Heart left ventricle (tissue), 16 donors: ENCODE measurements at regions not wholly inside any gene's neighbourhood (a gene's known extent, or its start where the extent isn't known, plus 50 kb on each side); places are given as distances from the start of the nearest gene placed in this dataset.

ENCODE experiments used
- ATAC-seq, 4 donors: fragments of 200-7000 bp; cut with Tn5 transposase; one replicate each; pipeline ENCODE4 v1.9.1; 2020 to 2022; ENCODE audit warnings: moderate library complexity in 4 of 4, mild to moderate bottlenecking in 3 of 4, moderate number of reproducible peaks in 1 of 4
- DNase-seq, 5 donors: peaks; one replicate each; pipeline ENCODE4 v3.0.0-alpha.2; 2020
- H3K27ac ChIP-seq, 12 donors: fragments of 200-600 bp; sonication (generic) in 4 of 12; one replicate each; pipeline versions ENCODE4 v1.5.0 to v1.8.0; 2016 to 2022; ENCODE audit warnings: mild to moderate bottlenecking in 2 of 12
- H3K27me3 ChIP-seq, 9 donors: fragments of 200-600 bp; sonication (generic) in 2 of 9; one replicate each; pipeline versions ENCODE4 v1.5.1 to v1.8.0; 2016 to 2022; ENCODE audit warnings: mild to moderate bottlenecking in 3 of 9
- H3K36me3 ChIP-seq, 9 donors: fragments of 200-600 bp; sonication (generic) in 2 of 9; one replicate each; pipeline versions ENCODE4 v1.5.0 to v1.8.0; 2018 to 2022; ENCODE audit warnings: mild to moderate bottlenecking in 2 of 9
- H3K4me1 ChIP-seq, 12 donors: fragments of 200-600 bp; sonication (generic) in 4 of 12; one replicate each; pipeline versions ENCODE4 v1.5.0 to v1.8.0; 2016 to 2022; ENCODE audit warnings: mild to moderate bottlenecking in 3 of 12
- H3K4me3 ChIP-seq, 12 donors: fragments of 200-600 bp; sonication (generic) in 4 of 12; one replicate each; pipeline versions ENCODE4 v1.5.0 to v1.8.0; 2017 to 2022; ENCODE audit warnings: mild to moderate bottlenecking in 9 of 12, moderate library complexity in 4 of 12
- H3K9me3 ChIP-seq, 12 donors: fragments of 200-600 bp; sonication (generic) in 4 of 12; one replicate each; pipeline versions ENCODE4 v1.5.0 to v1.8.0; 2016 to 2022; ENCODE audit warnings: mild to moderate bottlenecking in 1 of 12
- POLR2A ChIP-seq, 2 donors: fragments of 450-650 bp; IDR thresholded peaks; one replicate each; pipeline ENCODE4 v1.6.1; 2017; ENCODE audit warnings: antibody characterized with exemption in 2 of 2, mild to moderate bottlenecking in 2 of 2, moderate library complexity in 2 of 2
- WGBS, 4 donors: extraction: QIAGEN DNeasy Blood & Tissue Kit in 2 of 4; methylation state at CpG; one replicate each; pipeline versions ENCODE4 v1.1.5 to v1.1.7; 2013 to 2018; 5-methylcytosine and 5-hydroxymethylcytosine counted together
- intact Hi-C, 10 donors: fragments of 100-400 bp; cut with DNase I; formaldehyde crosslinking; loops; one replicate each; pipeline versions ENCODE4 v1.11.1 to v1.14.2; 2022
- TF ChIP-seq, protein P1 (sequence below), 12 donors: fragments of 200-600 bp; sonication (generic) in 4 of 12; IDR thresholded peaks; one replicate each; pipeline versions ENCODE4 v1.5.0 to v1.8.0; 2018 to 2022; ENCODE audit warnings: antibody characterized with exemption in 12 of 12, mild to moderate bottlenecking in 5 of 12
- donor health status: ischemic (EF 13 %, LVEDD 7.1; RV severe dilation, severe dysfunction).
- donor health status: healthy with polysubstance abuse.
- donor health status: DM: no; HTN: yes; CAD: no.
- donor health status: DM: no; HTN: no; CAD: no.
- donor health status: ischemic (EF 25% LVEDD 6.9; RV normal size, moderate dysfunction).
- donor health status: ischemic (EF 25% LVEDD 5.7; RV mildly dilated, moderate dysfunction).
- donor health status: healthy.
- donor health status: DM: yes; HTN: yes; CAD: no.
- donor health status: ischemic (EF 35%, LVEDD 5.7; RV mildly dilated, moderate dysfunction).
- donor health status: nonischemic (EF 11% LVEDD 7.7; RV severe dilation, severe dysfunction).
- donor health status: DM: yes; HTN: yes; CAD: no.
- donor health status: PGD.
- donor health status: ischemic (EF 29% LVEDD 5.4; RV normal size, mild dysfunction).
- donor health status: nonischemic (EF 23%, LVEDD 6.1; RV moderate dilation, normal function).

DNA sequence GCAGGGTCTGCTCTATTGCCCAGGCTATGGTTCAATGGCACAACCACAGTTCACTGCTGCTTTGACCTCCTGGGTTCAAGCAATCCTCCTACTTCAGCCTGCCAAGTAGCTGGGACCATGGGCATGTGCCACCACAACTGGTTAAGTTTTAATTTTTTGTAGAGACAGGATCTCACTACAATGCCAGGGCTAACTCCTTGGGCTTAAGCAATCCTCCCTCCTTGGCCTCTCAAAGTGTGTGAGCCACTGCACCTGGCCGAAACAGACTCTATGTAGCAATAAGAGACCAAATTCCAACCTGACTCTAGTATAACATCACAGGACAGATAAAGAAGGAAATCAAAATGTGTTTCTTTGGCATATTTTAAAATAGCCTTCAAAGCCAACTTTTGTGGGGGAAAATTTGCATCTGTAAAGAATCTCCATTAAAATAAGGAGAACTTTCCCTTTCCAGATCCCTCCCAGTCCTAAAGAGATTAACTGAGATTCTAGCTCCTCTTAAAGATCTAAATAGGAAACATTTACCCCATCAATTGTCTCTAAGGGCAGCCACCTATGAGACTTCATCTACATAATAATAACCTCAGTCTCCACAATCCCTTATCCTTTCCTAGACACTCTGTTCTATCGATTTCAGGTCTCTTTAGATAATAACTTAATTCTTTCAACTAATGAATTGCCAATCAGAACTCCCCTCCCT is 94.7 kb upstream of the PLCB4 start:
- Histone ChIP-seq H3K27me3 (no peaks in the 10 kb centered on the region), H3K36me3 (no peaks in the 10 kb centered on the region), H3K4me1 (peaks cover 0 to 32% (median 10%) of the 10 kb centered on the region in 12 donors), H3K4me3 (no peak overlapping the region), H3K27ac (no peak overlapping the region), H3K9me3 (no peaks in the 10 kb centered on the region)
- 86 to 90% (median 88%) methylated on average over 2 of the region's 2 CpGs for WGBS, 4 donors
- ATAC-seq (no peak), DNase-seq (no peak)
- intact Hi-C loops, result loop anchor here in 1 of 10 donors (10.0 kb wide), 1 partner anchor 381 kb away; no protein-coding TSS in a partner anchor
- no peak for TF ChIP-seq POLR2A (IDR thresholded peaks at IDR 0.05)
- TF ChIP-seq, protein P1, sequence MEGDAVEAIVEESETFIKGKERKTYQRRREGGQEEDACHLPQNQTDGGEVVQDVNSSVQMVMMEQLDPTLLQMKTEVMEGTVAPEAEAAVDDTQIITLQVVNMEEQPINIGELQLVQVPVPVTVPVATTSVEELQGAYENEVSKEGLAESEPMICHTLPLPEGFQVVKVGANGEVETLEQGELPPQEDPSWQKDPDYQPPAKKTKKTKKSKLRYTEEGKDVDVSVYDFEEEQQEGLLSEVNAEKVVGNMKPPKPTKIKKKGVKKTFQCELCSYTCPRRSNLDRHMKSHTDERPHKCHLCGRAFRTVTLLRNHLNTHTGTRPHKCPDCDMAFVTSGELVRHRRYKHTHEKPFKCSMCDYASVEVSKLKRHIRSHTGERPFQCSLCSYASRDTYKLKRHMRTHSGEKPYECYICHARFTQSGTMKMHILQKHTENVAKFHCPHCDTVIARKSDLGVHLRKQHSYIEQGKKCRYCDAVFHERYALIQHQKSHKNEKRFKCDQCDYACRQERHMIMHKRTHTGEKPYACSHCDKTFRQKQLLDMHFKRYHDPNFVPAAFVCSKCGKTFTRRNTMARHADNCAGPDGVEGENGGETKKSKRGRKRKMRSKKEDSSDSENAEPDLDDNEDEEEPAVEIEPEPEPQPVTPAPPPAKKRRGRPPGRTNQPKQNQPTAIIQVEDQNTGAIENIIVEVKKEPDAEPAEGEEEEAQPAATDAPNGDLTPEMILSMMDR (IDR thresholded peaks at IDR 0.05), result no peak

DNA sequence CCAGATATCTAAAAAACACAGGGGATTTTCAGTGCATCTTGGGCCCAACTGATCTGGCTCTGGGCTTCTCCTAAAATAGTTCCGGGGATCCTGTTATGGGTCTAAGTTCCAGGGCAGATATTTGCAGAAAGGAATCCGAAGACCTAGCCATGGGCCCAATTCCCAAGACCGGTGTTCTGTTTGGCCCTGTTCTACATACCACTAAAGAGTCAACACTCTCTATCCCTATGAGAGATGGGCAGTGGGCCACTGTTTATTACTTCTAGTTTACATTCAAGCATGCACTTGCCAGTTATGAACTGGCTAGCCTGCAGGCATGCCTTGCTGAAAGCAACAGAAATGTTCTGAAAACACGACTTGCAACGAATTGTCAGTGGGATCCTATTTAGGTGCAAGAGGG is 87.4 kb upstream of the PLCB4 start:
- H3K27me3 ChIP-seq, result no peaks in the 10 kb centered on the region
- no peak for TF ChIP-seq POLR2A (IDR thresholded peaks at IDR 0.05)
- TF ChIP-seq, protein P1 (IDR thresholded peaks at IDR 0.05), result no peak
- no peak overlapping the region for H3K27ac ChIP-seq
- DNase-seq, result no peak
- intact Hi-C loops, result no loop called here
- H3K36me3 ChIP-seq, result no peaks in the 10 kb centered on the region
- ATAC-seq, result no peak
- no peaks in the 10 kb centered on the region for H3K4me1 ChIP-seq
- no peak overlapping the region for H3K4me3 ChIP-seq
- no peaks in the 10 kb centered on the region for H3K9me3 ChIP-seq
- WGBS, 4 donors, result 56 to 66% (median 64%) methylated on average over 5 of the region's 5 CpGs

DNA sequence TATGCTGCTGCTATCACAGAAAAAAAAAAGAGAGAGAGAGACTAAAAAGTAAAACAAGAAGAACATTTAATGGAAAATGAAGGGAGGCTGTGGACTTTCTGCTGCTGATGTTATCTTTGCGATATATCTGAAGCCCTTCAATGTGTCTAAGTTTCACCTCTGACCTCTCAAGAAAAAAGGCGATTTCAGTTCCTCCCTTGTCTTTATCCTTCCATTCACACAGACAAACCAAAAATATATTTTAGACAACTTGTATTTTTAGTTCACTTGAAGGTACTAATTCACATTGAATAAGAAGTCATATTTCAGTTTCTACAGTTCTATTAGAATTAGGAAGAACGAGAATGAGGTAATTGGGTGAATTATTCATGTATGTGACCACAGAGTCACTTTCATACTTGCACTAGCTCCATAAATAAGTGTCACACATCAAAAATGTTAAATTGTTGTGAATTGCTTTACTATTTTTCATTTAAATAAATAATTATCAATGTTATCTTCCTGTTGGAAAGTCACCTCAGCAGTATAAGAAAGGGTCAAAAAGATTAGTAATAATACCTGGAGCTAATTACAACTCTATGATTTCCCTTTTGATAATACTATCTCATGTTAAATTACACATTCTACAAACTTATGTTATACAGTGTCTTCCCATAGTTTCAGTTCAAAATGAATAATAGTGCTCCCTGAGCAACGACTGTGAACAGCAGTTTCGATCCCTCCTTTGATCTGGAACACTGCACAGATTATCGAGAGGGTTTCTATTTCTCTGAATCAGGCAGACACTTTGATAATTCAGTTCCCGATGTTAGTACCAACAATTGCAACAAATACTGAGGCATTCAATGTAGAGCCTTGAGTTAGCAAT is 85.2 kb upstream of the PLCB4 start:
- Histone ChIP-seq H3K36me3 (no peaks in the 10 kb centered on the region), H3K9me3 (no peaks in the 10 kb centered on the region), H3K4me3 (no peak overlapping the region), H3K4me1 (no peaks in the 10 kb centered on the region), H3K27ac (no peak overlapping the region), H3K27me3 (no peaks in the 10 kb centered on the region)
- ATAC-seq, result no peak
- intact Hi-C loops, result no loop called here
- TF ChIP-seq, protein P1 (IDR thresholded peaks at IDR 0.05), result no peak
- no peak for TF ChIP-seq POLR2A (IDR thresholded peaks at IDR 0.05)
- no peak for DNase-seq
- WGBS, 4 donors, result 90 to 94% (median 92%) methylated on average over 7 of the region's 7 CpGs

DNA sequence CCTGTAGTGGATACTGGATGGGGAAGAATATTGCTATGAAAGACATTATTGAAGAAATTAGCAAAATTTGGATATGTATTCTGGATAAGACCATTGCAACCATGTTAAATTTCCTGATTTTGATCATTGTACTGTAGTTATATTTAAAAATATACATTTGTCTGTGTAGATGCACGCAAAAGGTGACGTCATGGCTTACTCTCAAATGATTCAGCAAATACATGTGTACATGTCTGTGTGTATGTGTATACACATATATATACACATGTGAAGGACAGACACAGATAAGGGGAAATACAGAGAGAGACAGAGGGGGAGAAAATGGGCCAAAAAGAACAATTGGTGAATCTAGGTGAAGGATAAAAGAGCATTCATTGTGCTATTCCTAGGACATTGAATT is 82.3 kb upstream of the PLCB4 start:
- Histone ChIP-seq H3K4me3 (no peak overlapping the region), H3K4me1 (no peaks in the 10 kb centered on the region), H3K27me3 (no peaks in the 10 kb centered on the region), H3K27ac (no peak overlapping the region), H3K9me3 (no peaks in the 10 kb centered on the region), H3K36me3 (no peaks in the 10 kb centered on the region)
- DNase-seq (no peak), ATAC-seq (no peak)
- 96 to 98% (median 97%) methylated on average over 2 of the region's 2 CpGs for WGBS, 4 donors
- no peak for TF ChIP-seq POLR2A (IDR thresholded peaks at IDR 0.05)
- TF ChIP-seq, protein P1 (IDR thresholded peaks at IDR 0.05), result no peak
- intact Hi-C loops, result no loop called here
